Activated CD4-positive, alpha-beta T cell treated with anti-CD3 and anti-CD28 coated beads for 24 hours (primary cell): ENCODE measurements at regions not wholly inside any gene's neighbourhood (a gene's known extent, or its start where the extent isn't known, plus 50 kb on each side); places are given as distances from the start of the nearest gene placed in this dataset.
A peak's percentile ranks its signal among the peaks of the same experiment; 100 is the strongest.

Experiments
- DNase-seq, 2 donors: peaks; one replicate each; pipeline ENCODE4 v3.0.0-alpha.2; 2020; ENCODE audit warnings: low read depth in 2 of 2

DNA sequence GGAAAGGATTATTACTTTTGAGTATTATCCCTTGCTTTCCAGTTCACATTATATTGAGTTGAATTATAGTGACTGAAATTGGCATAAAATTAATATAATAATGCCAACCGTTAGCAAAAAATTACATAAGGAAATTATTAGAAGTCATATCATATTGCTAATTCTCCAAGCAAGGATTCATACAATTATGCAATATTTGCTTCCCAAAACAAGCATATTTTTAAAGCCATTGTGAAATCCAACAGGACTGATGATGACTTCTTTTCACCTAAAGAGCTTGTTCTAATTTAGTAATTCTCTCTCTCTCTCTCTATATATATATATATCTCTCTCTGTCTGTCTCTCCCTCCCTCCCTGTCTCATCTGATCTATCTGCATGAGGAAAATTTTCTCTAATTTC is 283.5 kb downstream of the DSEL start:
- DNase-seq: no peak

DNA sequence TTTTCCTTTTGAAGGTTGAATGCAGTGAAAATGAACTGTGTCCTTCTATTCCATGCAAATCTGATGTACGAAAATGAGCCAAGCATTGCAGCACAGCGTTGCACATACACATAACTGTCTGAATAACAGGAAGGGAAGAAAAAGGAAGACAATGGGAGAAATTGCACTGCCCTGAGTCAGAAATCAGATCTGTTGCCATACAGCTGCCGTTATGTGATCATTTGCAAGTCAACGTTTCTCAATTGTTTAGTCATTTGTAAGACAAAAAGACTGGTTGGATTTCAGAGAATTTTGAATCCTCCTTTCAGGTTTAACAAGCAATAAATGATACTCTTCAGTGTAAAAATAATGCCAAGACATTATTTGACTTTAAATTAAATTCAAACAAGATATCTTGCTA is 284.1 kb downstream of the DSEL start:
- no peak for DNase-seq

DNA sequence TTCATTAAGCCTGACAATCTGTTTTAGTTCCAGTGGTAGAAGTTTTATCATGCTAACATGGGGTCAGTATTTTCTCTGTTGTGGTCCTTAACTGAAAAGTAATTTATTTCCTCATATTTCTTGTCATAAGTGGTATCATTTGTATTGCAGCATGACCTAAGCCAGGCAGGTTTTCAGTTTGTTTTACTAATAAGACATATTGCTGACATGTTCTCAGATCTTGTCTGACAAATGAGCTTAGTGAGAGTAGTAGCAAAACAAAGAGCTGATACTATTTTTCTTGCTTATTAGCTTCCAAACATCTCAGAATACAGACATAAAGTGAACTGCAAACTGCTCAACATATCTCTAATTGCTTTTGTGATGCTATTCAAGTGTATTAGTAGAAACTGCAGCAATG is 293.6 kb downstream of the DSEL start:
- DNase-seq: no peak

DNA sequence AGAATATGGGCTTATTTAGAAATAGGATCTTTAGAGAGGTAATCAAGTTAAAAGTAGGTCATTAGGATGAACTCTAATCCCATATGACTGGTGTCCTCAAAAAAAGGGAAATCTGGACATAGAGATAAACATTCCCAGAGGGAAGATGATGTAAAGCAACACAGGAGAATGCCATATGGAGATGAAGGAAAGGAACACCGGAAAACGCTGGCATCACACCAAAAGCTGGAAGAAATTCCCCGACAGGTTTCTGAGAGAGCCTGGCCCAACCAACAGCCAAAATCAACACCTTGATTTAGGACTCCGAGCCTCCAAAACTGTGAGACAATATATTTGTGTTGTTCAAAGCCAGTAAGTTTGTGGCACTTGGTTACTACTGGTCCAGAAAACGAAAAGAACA is 296.7 kb downstream of the DSEL start:
- DNase-seq: no peak

DNA sequence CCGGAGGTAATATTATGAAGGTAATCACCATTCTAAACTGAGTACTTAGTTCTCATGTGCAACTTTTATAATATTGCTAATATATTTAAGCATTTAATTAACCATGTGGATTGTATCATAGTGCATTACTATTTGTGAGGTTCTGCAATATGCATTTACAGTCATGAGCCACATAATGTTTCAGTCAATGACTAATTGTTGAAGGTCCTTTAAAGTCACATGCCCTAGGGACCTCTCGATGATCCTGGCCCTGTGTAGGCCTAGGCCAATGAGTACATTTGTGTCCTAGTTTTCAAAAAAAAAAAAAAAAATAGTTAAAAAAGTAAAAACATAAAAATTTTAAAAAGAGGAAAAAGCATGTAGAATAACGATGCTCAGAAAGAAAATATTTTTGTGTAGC is 298.0 kb downstream of the DSEL start:
- DNase-seq: no peak

DNA sequence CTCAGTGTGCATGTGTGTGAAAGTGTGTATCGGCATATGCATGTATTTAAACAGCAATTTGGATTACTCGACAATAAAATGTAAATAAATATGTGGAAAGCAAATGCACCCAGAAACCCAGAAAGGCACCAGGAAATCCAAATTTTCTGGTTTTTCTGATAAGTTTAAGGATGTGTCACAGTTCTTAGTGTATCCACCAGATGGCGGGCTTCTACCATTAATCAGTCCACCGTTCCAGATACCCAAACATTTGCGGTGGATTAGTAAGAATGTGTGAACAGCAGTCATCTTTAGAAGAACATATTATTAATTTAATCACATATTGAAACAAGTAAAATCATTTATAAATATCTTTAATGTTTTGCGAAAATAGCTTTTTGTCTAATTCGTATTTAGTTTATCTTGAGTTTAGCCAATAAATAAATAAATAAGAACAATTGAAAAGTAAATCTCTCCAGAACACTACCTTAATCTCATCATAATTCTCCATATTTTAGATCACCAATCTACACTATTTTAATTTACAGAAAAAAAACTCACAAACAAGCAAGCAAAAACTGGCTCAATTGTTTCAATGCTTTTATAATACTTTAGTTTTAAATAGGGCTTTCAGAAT is 298.9 kb downstream of the DSEL start:
- DNase-seq: peak; percentile 22 to 39

DNA sequence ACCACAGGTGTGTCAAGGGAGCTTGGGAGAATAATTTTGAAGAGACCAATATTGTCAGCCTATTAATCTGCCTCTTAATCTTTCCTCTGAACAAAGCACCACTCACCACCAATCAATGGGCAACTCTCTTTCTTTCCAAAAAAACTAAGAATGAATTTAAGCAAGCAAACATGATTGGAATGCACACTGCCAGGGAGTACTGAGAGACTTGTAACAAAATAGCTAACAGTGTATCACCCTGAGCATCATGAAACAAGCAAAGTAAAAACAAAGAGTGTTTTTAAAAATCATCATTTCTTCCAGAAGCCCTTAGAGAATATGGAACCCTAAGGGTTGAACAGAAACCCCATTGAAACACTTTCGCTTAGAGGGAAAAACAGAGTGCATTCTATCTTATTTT is 299.7 kb downstream of the DSEL start:
- no peak for DNase-seq

DNA sequence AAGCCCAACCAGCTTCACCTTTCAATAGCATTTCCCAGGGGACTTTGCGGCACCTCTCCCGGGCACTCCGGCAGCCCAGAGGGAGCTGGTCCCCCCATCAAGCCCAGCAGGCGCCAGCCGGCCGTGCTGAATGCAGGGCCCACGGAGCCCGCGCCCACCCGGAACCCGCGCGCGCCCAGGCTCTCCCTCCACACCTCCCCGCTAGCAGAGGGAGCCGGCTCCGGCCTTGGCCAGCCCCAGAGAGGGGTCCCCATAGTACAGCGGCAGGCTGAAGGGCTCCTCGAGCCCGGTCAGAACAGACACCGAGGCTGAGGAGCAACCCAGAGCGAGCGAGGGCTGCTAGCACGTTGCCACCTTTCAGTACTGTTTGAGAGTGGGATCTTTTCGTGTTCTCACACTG is 300.8 kb downstream of the DSEL start:
- no peak for DNase-seq

DNA sequence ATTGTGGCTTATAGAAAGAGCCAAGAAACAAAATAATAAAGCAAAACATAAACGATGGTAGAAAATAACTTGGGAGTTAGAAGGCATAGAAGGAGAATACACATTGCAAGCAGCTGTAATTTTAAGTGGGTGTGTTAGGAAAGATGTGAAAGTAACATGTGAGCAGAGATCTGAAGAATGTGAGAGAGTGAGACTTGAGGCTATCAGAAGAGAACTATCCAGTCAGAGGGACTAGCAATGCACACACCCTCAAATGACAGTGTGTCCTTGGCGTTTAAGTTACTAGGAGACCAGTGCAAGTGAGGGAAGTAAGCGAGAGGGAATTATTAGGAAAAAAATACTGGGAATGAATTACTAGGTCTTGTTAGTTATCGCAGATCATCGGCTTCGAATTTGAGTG is 304.9 kb downstream of the DSEL start:
- no peak for DNase-seq

DNA sequence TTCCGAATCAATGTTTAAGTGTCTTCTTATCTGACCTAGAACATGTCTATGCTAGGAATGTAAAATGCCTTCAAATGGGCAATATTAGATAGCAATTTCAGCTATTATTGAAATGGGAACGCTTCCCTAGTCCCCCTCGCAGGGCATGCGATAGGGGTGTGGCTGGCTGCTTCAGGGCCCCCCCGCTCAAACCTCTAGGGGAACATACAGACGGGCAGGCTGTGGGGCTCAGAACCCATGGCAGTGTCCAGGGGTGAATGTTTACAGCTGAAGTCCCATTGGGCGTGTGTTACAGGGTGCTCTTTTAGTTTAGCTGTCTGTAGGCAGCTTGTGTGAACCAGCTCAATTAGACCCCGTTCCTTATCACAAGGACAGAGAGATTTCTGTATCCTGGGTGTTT is 315.9 kb downstream of the DSEL start:
- no peak for DNase-seq

DNA sequence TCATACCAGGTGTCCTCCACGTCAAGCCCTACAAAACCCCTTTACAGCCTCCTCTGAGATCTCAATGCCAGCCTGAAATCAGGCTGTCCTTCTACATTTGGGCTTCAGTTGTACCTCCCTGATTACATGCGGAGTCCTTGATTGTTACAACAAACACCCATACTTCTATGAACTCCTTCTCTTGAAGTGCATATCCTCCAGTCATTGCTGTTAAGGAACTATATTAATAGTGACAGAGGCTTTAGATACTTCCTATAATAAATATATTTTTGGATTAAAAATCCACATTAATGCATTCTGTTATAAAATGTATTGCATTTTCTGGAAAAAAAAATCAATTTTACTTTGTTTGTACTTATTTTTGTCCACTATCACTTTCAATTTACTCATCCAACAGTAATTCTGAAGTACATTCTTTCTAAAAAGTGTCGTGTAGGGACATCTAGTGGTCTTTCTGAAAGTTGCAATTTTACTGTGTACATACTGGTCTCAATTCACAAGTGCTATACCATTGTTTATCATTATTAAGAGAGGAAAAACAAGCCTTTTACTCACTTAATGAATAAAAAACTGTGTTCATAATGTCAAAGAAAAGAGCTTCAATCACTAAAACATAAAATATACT is 316.4 kb downstream of the DSEL start:
- no peak for DNase-seq

DNA sequence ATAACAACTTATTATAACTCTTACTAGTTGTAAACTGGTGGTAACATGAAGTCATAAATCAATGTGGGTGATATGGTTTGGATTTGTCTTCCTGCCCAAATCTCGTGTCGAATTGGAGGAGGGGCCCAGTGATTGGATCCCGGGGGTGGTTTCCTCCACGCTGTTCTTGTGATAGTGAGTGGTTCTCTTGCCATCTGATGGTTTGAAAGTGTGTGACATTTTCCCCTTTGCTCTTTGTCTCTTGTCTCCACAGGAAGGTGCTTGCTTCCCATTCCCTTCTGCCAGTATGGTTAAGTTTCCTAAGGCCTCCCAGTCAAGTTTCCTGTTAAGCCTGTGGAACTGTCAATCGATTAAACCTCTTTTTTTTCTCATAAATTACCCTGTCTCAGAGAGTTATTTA is 321.6 kb downstream of the DSEL start:
- DNase-seq: no peak

DNA sequence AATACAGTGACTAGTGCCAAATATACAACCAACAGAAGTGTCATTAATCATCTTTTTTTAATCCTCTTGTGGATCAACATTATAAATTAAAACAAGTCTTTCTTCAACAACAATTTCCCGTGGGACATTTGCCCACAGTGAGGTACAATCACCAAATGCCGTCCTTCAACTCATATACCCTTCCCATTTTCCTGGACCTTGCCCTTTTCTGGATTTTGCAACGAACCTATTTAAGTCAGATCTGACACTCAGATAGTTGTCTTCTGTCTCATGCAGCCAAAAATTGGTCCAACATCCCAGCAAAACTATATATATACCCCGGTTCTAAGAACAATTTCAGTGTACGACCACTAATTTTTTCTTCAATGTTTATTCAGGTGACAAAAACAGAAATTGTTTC is 324.0 kb downstream of the DSEL start:
- no peak for DNase-seq

DNA sequence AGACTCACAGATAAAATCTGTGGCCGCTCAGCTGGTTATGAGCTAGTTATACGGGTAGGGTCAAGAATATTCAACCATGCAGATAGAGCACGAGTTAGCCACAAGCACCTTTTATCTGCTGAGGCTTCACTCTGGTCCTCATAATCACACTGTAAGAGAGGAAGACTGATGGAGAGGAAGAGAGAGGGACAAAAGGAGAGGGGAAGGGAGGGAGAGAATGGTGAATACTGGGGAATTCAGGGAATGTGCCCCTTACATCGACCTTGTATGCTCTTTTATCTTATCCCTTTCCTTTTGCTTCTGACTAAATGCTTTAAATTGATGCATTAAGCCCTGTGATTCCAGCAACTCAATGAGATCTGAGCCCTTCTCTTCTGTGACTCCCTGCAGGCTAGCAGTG is 333.1 kb downstream of the DSEL start:
- no peak for DNase-seq

DNA sequence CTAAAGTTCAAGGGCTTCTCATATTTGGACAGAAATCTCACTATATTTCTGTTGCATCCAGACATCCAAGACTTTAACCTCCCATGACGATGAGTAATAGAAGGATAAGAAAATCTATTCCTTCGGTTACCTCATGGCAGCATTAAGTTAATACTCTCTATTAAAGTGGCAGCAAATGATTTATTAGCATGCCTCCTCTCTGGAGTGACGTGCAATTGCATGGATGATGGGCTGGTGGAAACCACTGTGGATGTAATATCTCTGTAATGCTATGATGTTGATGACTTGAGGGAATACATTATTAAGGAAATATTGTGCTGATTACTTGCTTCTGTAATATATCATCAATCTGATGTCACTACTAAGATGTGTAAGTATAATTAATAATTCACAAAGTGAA is 336.8 kb downstream of the DSEL start:
- no peak for DNase-seq

DNA sequence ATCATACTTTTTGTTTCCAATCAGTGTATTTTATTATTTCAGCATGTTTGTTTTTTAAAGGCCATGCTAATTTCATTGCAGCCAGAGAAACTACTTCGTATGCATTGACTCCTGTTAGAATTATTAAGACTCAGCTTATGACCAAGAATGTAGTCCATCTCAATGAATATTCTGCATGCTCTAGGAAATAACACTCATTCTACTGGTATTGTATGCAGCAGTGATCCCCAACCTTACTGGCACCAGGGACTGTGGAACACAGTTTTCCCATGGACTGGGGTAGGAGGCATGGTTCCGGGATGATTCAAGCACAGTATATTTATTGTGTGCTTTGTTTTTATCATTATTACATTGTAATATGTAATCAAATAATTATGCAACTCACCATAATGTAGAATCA is 356.9 kb downstream of the DSEL start:
- DNase-seq: no peak

DNA sequence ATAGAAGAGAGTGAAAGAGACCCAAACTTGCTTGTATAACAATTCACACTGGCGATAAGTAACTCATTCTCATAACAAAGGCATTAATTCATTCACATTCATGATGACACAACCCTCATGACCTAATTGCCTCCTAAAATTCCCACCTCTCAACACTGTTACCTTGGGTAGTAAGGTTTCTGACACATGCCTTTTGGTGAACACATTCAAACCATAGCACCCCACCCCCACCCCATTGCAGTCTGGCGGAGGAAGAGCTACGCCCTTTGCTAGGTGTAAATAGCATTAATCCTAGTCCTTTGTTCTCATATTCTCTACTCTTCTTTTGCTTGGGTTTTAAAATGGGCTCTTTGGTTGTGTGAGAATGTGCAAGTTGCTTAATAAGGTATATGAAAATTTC is 361.5 kb downstream of the DSEL start:
- no peak for DNase-seq

DNA sequence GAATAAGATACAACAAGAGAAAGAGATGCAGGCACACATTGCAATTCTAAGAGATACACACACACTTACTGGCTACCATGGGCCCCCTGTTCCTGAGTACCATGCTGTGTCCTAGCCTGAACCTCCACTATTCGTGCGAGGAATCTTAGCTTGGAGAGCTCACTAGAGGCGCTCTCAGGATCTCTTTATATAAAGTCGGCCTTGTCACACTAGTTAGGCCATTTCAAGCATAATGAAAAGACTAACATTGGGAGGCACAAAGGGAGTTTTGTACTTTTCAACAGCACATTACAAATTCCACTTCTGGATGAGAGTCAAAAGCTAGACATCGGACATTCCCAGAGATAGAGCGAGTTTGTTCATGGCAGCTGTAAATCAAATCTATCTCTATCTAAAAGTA is 365.2 kb downstream of the DSEL start:
- DNase-seq: no peak

DNA sequence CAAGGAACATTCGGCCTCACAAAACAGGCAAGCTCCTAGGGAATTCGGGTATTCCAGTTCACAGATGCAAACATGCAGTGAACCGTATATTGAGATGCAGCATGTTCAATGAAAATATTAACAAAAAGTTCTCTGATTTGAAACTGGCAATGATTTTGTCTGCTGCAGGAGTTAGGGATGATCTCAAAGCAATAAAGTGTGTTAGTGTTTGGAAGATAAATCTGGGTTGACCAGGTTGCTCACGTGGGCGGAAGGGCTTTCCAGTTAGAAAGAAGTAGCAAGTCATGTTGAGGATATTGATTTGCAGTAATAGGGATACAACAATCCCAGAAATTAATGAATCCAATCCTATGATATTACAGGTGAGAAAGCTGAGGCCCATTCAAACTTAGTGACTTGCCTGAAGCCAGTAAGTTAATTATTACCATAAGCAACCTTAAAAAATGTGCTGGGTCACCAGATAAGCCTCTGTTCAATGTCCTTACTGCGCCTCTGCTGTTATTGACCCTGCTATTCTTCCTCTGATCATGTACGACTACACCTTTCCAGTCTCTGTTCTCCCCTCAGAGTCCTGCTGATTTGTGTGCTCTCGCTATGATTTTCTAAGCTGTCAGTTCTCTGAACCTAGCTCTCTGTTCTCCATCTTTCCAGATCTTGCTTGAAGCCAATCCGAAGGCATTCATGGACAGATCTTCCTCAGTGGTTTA is 370.8 kb downstream of the DSEL start:
- no peak for DNase-seq

DNA sequence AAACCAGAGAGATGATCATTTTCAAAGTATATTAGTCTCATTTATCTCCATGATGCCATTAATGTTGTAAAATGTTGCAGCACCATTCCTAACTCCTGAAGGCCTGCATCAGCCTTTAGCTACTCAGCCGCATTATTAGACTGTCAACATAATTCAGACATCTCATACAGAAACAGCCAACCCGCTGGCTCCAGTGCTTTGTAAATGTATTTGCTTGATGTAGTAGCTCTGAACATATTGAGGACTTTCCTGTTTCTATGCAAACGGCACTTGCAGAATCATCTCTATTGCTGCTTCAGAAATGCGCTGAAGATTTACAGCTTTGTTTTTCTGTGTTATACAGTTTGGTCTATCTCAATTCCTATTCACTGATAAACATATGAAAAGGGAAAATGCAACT is 372.2 kb downstream of the DSEL start:
- DNase-seq: no peak

DNA sequence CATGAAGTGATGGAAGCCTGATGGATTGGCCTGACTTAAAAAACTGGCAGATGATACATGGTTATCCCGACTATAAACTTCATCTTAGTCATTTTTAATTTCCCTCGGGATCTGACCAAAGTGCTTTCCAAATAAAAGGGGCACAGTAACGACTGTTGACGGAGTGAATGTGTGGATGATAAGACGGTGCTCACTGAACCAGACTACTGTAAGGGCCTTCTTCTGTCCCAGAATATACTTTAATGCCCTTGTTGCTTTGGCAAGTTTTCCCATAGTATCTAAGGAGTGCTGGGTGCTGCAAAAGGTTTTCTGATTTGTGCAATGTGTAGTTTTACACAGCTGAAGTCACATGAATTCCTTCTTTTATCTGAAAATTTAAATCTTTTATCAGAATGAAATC is 373.5 kb downstream of the DSEL start:
- no peak for DNase-seq

DNA sequence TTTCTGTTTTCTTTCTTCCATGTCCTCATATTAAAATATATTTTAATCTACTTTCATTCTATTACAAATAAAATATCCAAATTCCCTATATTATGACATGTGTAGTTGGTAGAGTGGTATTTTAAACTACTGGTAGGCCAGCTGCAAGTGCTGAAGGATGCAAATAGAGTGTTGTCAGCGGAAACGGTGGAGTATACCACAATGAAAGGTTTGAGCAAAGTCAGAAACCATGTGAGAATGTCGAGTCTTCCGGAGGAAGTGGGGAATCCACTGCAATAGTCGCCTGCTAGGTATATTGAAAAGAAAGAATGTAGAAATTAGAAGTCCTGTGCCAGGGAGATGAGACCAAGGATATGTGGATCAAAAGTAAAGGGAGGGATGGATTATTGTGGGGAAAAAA is 373.9 kb downstream of the DSEL start:
- DNase-seq: no peak

DNA sequence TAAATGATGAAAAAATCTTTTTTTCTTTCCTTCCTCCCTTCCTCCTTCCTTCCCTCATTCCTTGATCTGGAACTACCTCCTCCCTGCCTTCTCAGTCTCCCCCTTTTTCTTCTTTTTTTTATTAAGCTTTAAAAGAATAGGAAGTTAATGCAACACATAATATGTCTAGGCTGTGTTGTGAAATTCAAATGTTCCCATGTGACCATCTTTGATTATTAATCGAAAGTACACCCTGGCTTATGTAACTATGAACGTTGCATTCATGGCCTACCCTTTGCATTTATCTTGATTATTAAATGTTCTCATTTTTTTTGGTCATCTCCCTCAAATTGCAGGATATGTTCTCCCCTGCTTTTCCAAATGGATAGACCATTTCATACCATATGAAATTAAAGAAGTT is 376.0 kb downstream of the DSEL start:
- DNase-seq: no peak

DNA sequence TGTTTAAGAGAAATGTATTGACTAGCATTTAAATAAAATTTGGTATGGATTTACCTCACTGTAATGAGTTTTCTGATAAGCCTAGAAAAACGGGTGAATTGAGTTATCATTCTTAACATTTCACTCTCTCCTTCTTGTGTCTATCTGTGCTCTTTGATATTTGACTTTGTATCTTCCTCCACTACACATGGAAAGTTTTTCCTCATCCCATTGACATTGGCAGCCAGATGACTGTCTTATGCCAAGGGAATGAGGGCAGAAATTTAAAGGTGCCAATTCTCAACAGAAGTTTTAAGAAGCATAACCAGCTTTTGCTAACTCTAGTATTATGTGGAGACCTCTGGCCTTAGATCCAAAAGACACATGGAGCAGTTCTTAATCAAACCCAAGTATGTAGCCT is 376.6 kb downstream of the DSEL start:
- no peak for DNase-seq
